WTC11 (cell line): ENCODE measurements at regions not wholly inside any gene's neighbourhood (a gene's known extent, or its start where the extent isn't known, plus 50 kb on each side); places are given as distances from the start of the nearest gene placed in this dataset.

ENCODE experiments used
- ATAC-seq: fragments of 200-7000 bp; cut with Tn5 transposase; 2 replicates; pipeline ENCODE4 v1.10.0; 2021; ENCODE audit warnings: mild to moderate bottlenecking, moderate library complexity
- CTCF ChIA-PET: fragments of 300-600 bp; sonication (Branson Sonifier 250); formaldehyde crosslinking; loops from one replicate; lab custom pipeline; 2021; ENCODE audit warnings: antibody characterized with exemption; lab: Charles Lee
- POLR2A ChIA-PET: fragments of 350-600 bp; sonication (Branson Sonifier 250); formaldehyde crosslinking; loops from one replicate; lab custom pipeline; 2021; ENCODE audit warnings: antibody characterized with exemption; lab: Charles Lee
- DNase-seq: peaks from one replicate; pipeline ENCODE4 v3.0.0; 2021; ENCODE audit warnings: low spot score
- H3K27ac Mint-ChIP-seq: 2 replicates; pipeline ENCODE4 v1.8.0; 2021; ENCODE audit warnings: mixed read lengths
- H3K27me3 Mint-ChIP-seq: 2 replicates; pipeline ENCODE4 v1.8.0; 2021; ENCODE audit warnings: low read depth, mild to moderate bottlenecking, moderate library complexity, mixed read lengths
- H3K36me3 Mint-ChIP-seq: 2 replicates; pipeline ENCODE4 v1.8.0; 2021; ENCODE audit warnings: mixed read lengths
- H3K4me1 Mint-ChIP-seq: 2 replicates; pipeline ENCODE4 v1.8.0; 2022; ENCODE audit warnings: mixed read lengths
- H3K4me3 Mint-ChIP-seq: 2 replicates; pipeline ENCODE4 v1.8.0; 2021; ENCODE audit warnings: mild to moderate bottlenecking, moderate library complexity, mixed read lengths
- H3K9me3 Mint-ChIP-seq: 2 replicates; pipeline ENCODE4 v1.8.0; 2021; ENCODE audit warnings: mixed read lengths
- CDX4 ChIP-seq: fragments of 250-450 bp; sonication (Bioruptor Pico); IDR thresholded peaks from 2 replicates; pipeline ENCODE4 v1.9.0; 2021; ENCODE audit warnings: moderate library complexity, mild to moderate bottlenecking, inconsistent platforms, borderline replicate concordance
- CTCF ChIP-seq: fragments of 200-600 bp; IDR thresholded peaks from 2 replicates; pipeline ENCODE4 v1.8.0; 2022; ENCODE audit warnings: antibody characterized with exemption
- E2F4 ChIP-seq: sonication (generic); formaldehyde crosslinking; IDR thresholded peaks from 2 replicates; pipeline ENCODE4 v1.8.1; 2022; ENCODE audit warnings: low read depth, mild to moderate bottlenecking, moderate library complexity, missing genetic modification reagents, borderline replicate concordance
- E2F5 ChIP-seq: sonication (generic); formaldehyde crosslinking; IDR thresholded peaks from 2 replicates; pipeline ENCODE4 v1.8.1; 2022; ENCODE audit warnings: mild to moderate bottlenecking, moderate library complexity, missing genetic modification reagents
- JUN ChIP-seq: sonication (generic); formaldehyde crosslinking; IDR thresholded peaks from 2 replicates; pipeline ENCODE4 v1.8.0; 2023; ENCODE audit warnings: mild to moderate bottlenecking, missing genetic modification reagents
- KAT7 ChIP-seq: sonication (generic); formaldehyde crosslinking; IDR thresholded peaks from 2 replicates; pipeline ENCODE4 v1.8.1; 2023; ENCODE audit warnings: missing genetic modification reagents, mild to moderate bottlenecking, borderline replicate concordance
- MYBL2 ChIP-seq: sonication (generic); formaldehyde crosslinking; IDR thresholded peaks from 2 replicates; pipeline ENCODE4 v1.8.1; 2023; ENCODE audit warnings: mild to moderate bottlenecking, moderate library complexity, missing genetic modification reagents
- NR2C2 ChIP-seq: sonication (generic); formaldehyde crosslinking; IDR thresholded peaks from 2 replicates; pipeline ENCODE4 v1.8.0; 2022; ENCODE audit warnings: mild to moderate bottlenecking, missing genetic modification reagents
- OVOL2 ChIP-seq: fragments of 250-450 bp; sonication (Bioruptor Pico); IDR thresholded peaks from 2 replicates; pipeline ENCODE4 v1.9.0; 2021; ENCODE audit warnings: mild to moderate bottlenecking, borderline replicate concordance
- PRRX2 ChIP-seq: fragments of 250-450 bp; sonication (Bioruptor Pico); IDR thresholded peaks from 2 replicates; pipeline ENCODE4 v1.8.0; 2021; ENCODE audit warnings: mild to moderate bottlenecking
- TEAD4 ChIP-seq: sonication (generic); formaldehyde crosslinking; IDR thresholded peaks from 2 replicates; pipeline ENCODE4 v1.8.0; 2022; ENCODE audit warnings: mild to moderate bottlenecking, missing genetic modification reagents
- ZNF138 ChIP-seq: sonication (generic); formaldehyde crosslinking; conservative IDR thresholded peaks from 2 replicates; pipeline ENCODE4 v1.8.1; 2022; ENCODE audit warnings: mild to moderate bottlenecking, moderate library complexity, missing genetic modification reagents
- TF ChIP-seq, protein P1 (sequence below): sonication (generic); formaldehyde crosslinking; IDR thresholded peaks from 2 replicates; pipeline ENCODE4 v1.8.1; 2022; ENCODE audit warnings: mild to moderate bottlenecking, missing genetic modification reagents, moderate library complexity, borderline replicate concordance
- TF ChIP-seq, protein P2 (sequence below): sonication (generic); formaldehyde crosslinking; IDR thresholded peaks from 2 replicates; pipeline ENCODE4 v1.8.1; 2023; ENCODE audit warnings: mild to moderate bottlenecking, moderate library complexity, missing genetic modification reagents
- TF ChIP-seq, protein P3 (sequence below): sonication (generic); formaldehyde crosslinking; IDR thresholded peaks from 2 replicates; pipeline ENCODE4 v1.8.1; 2023; ENCODE audit warnings: mild to moderate bottlenecking, missing genetic modification reagents, moderate library complexity
- TF ChIP-seq, protein P4 (sequence below): fragments of 250-450 bp; sonication (Bioruptor Pico); IDR thresholded peaks from 2 replicates; pipeline ENCODE4 v1.8.0; 2021; ENCODE audit warnings: mild to moderate bottlenecking

GRCh38 chr1:199675937-199676336 is 351.6 kb upstream of the NR5A2 start:
- Mint-ChIP-seq H3K36me3 (no peaks in the 10 kb centered on the region), H3K9me3 (no peaks in the 10 kb centered on the region), H3K27ac (no peak overlapping the region), H3K27me3 (no peaks in the 10 kb centered on the region), H3K4me1 (peaks cover 16% of the 10 kb centered on the region), H3K4me3 (no peak overlapping the region)
- ATAC-seq: no peak
- TF ChIP-seq CDX4 (no peak), JUN (CRISPR knock-in tag) (no peak), PRRX2 (CRISPR knock-in tag) (no peak), OVOL2 (CRISPR knock-in tag) (no peak), NR2C2 (CRISPR knock-in tag) (no peak), KAT7 (CRISPR knock-in tag) (no peak), ZNF138 (CRISPR knock-in tag) (no peak), E2F5 (CRISPR knock-in tag) (no peak), E2F4 (CRISPR knock-in tag) (no peak), TEAD4 (CRISPR knock-in tag) (no peak)
- TF ChIP-seq, protein P1, sequence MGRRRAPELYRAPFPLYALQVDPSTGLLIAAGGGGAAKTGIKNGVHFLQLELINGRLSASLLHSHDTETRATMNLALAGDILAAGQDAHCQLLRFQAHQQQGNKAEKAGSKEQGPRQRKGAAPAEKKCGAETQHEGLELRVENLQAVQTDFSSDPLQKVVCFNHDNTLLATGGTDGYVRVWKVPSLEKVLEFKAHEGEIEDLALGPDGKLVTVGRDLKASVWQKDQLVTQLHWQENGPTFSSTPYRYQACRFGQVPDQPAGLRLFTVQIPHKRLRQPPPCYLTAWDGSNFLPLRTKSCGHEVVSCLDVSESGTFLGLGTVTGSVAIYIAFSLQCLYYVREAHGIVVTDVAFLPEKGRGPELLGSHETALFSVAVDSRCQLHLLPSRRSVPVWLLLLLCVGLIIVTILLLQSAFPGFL (CRISPR knock-in tag): no peak
- TF ChIP-seq, protein P2, sequence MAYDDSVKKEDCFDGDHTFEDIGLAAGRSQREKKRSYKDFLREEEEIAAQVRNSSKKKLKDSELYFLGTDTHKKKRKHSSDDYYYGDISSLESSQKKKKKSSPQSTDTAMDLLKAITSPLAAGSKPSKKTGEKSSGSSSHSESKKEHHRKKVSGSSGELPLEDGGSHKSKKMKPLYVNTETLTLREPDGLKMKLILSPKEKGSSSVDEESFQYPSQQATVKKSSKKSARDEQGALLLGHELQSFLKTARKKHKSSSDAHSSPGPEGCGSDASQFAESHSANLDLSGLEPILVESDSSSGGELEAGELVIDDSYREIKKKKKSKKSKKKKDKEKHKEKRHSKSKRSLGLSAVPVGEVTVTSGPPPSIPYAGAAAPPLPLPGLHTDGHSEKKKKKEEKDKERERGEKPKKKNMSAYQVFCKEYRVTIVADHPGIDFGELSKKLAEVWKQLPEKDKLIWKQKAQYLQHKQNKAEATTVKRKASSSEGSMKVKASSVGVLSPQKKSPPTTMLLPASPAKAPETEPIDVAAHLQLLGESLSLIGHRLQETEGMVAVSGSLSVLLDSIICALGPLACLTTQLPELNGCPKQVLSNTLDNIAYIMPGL (CRISPR knock-in tag): no peak
- TF ChIP-seq, protein P3, sequence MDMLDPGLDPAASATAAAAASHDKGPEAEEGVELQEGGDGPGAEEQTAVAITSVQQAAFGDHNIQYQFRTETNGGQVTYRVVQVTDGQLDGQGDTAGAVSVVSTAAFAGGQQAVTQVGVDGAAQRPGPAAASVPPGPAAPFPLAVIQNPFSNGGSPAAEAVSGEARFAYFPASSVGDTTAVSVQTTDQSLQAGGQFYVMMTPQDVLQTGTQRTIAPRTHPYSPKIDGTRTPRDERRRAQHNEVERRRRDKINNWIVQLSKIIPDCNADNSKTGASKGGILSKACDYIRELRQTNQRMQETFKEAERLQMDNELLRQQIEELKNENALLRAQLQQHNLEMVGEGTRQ (CRISPR knock-in tag): no peak
- CTCF ChIA-PET: interaction anchor here (0.8 kb wide), 1 partner anchor 600 kb away, joined by 4 read pairs; no protein-coding TSS in a partner anchor
- no peak for DNase-seq
- POLR2A ChIA-PET: no interaction called here

- Mint-ChIP-seq H3K36me3 (no peaks in the 10 kb centered on the region), H3K27me3 (no peaks in the 10 kb centered on the region), H3K4me3 (no peak overlapping the region), H3K9me3 (no peaks in the 10 kb centered on the region), H3K27ac (no peak overlapping the region), H3K4me1 (peaks cover 16% of the 10 kb centered on the region)
- CTCF ChIA-PET: no interaction called here
- ATAC-seq (no peak), DNase-seq (no peak)
- POLR2A ChIA-PET: interaction anchor here (0.5 kb wide), 1 partner anchor 1312 kb away, joined by 3 read pairs; no protein-coding TSS in a partner anchor
- TF ChIP-seq, protein P4, sequence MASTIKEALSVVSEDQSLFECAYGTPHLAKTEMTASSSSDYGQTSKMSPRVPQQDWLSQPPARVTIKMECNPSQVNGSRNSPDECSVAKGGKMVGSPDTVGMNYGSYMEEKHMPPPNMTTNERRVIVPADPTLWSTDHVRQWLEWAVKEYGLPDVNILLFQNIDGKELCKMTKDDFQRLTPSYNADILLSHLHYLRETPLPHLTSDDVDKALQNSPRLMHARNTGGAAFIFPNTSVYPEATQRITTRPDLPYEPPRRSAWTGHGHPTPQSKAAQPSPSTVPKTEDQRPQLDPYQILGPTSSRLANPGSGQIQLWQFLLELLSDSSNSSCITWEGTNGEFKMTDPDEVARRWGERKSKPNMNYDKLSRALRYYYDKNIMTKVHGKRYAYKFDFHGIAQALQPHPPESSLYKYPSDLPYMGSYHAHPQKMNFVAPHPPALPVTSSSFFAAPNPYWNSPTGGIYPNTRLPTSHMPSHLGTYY (CRISPR knock-in tag): no peak
Observed at GRCh38 chr1:199678771-199679170, 348.7 kb upstream of the NR5A2 start.

- ChIA-PET CTCF (no interaction called here), POLR2A (no interaction called here)
- Mint-ChIP-seq H3K4me3 (no peak overlapping the region), H3K27me3 (no peaks in the 10 kb centered on the region), H3K9me3 (no peaks in the 10 kb centered on the region), H3K36me3 (no peaks in the 10 kb centered on the region), H3K27ac (no peak overlapping the region), H3K4me1 (peaks cover 23% of the 10 kb centered on the region)
- ATAC-seq: no peak
- DNase-seq: no peak
- TF ChIP-seq, protein P4 (CRISPR knock-in tag): no peak
- no peak for TF ChIP-seq OVOL2 (CRISPR knock-in tag)
- no peak for TF ChIP-seq CTCF
- TF ChIP-seq E2F4 (CRISPR knock-in tag): no peak
- TF ChIP-seq MYBL2 (CRISPR knock-in tag): no peak
Observed at GRCh38 chr1:199682081-199682480, 345.4 kb upstream of the NR5A2 start.
